K562 (cell line): ENCODE measurements at regions not wholly inside any gene's neighbourhood (a gene's known extent, or its start where the extent isn't known, plus 50 kb on each side); places are given as distances from the start of the nearest gene placed in this dataset.
A peak's percentile ranks its signal among the peaks of the same experiment; 100 is the strongest.

Experiments used
- BRD4 ChIP-seq: fragments of 200-600 bp; sonication (generic); IDR thresholded peaks from 2 replicates; pipeline ENCODE4 v1.6.1; 2017; ENCODE audit warnings: inconsistent platforms
- CREM ChIP-seq: IDR thresholded peaks from 2 replicates; pipeline ENCODE4 v1.6.1; 2014; ENCODE audit warnings: antibody characterized with exemption, low read depth
- ERF ChIP-seq: fragments of 450-650 bp; formaldehyde crosslinking; IDR thresholded peaks from 2 replicates; pipeline ENCODE4 v1.4.0; 2020; ENCODE audit warnings: mild to moderate bottlenecking, mixed read lengths
- MIER1 ChIP-seq: fragments of 450-650 bp; IDR thresholded peaks from 2 replicates; pipeline ENCODE4 v1.6.1; 2016; ENCODE audit warnings: antibody characterized with exemption, mild to moderate bottlenecking, low read depth
- POLR3G ChIP-seq: IDR thresholded peaks from 2 replicates; pipeline ENCODE4 v1.6.1; 2011; ENCODE audit not compliant: insufficient read length, insufficient replicate concordance; ENCODE audit errors: extremely low read depth
- RBM14 ChIP-seq: fragments of 200-400 bp; formaldehyde crosslinking; IDR thresholded peaks from 2 replicates; pipeline ENCODE4 v1.6.1; 2018; ENCODE audit warnings: low read depth, mild to moderate bottlenecking, low read length, moderate library complexity, borderline replicate concordance; ENCODE audit not compliant: insufficient read depth
- RBM22 ChIP-seq: fragments of 200-400 bp; formaldehyde crosslinking; IDR thresholded peaks from 2 replicates; pipeline ENCODE4 v1.6.1; 2018; ENCODE audit warnings: low read length, low read depth; ENCODE audit not compliant: poor library complexity, severe bottlenecking
- SNIP1 ChIP-seq: fragments of 450-650 bp; IDR thresholded peaks from 2 replicates; pipeline ENCODE4 v1.7.1; 2017; ENCODE audit warnings: low read depth, mild to moderate bottlenecking
- SUPT5H ChIP-seq: fragments of 450-650 bp; IDR thresholded peaks from 2 replicates; pipeline ENCODE4 v1.6.1; 2016
- TAF9B ChIP-seq: fragments of 450-650 bp; IDR thresholded peaks from 2 replicates; pipeline ENCODE4 v1.6.1; 2018; ENCODE audit warnings: mild to moderate bottlenecking; ENCODE audit not compliant: partially characterized antibody
- VEZF1 ChIP-seq: fragments of 200-800 bp; sonication (Bioruptor generic); IDR thresholded peaks from 2 replicates; pipeline ENCODE4 v1.6.1; 2017; ENCODE audit warnings: missing genetic modification characterization, missing compliant biosample characterization
- ZBTB33 ChIP-seq: sonication (generic); formaldehyde crosslinking; IDR thresholded peaks from 2 replicates; pipeline ENCODE4 v1.8.1; 2023; ENCODE audit warnings: mild to moderate bottlenecking, missing genetic modification reagents
- ZBTB5 ChIP-seq: fragments of 450-650 bp; IDR thresholded peaks from 2 replicates; pipeline ENCODE4 v1.6.1; 2017; ENCODE audit warnings: antibody characterized with exemption
- ZNF253 ChIP-seq: fragments of 250-450 bp; sonication (Bioruptor Pico); conservative IDR thresholded peaks from 2 replicates; pipeline ENCODE4 v1.6.1; 2021; ENCODE audit warnings: mild to moderate bottlenecking
- ZNF318 ChIP-seq, 2 experiments: fragments of 450-650 bp; IDR thresholded peaks; 2 replicates each; pipeline ENCODE4 v1.6.1; 2016; ENCODE audit warnings: mild to moderate bottlenecking in 2 of 2, borderline replicate concordance in 1 of 2, low read depth in 1 of 2, moderate library complexity in 1 of 2
- ZNF384 ChIP-seq: IDR thresholded peaks from 2 replicates; pipeline ENCODE4 v1.6.1; 2012; ENCODE audit warnings: low read depth, low read length, improper control_type of control experiment

GRCh38 chr11:44377914-44378321, 68.0 kb upstream of the ALX4 start (continued):
- TF ChIP-seq ZNF318 (IDR thresholded peaks at IDR 0.05; ENCODE audit: borderline replicate concordance in 1 of 2, low read depth in 1 of 2), result peak in 1 of 2 experiments; percentile 89; a peak in 2 of 4 replicates
- peak; percentile 35; the same call in 1 of the 2 replicates for TF ChIP-seq CREM
- no peak for TF ChIP-seq SNIP1
- no peak for TF ChIP-seq MIER1
- TF ChIP-seq VEZF1, result no peak
- no peak for TF ChIP-seq SUPT5H
- TF ChIP-seq RBM22, result no peak
- TF ChIP-seq ZNF253 (CRISPR knock-in tag), result no peak
- TF ChIP-seq ZBTB5, result no peak
- TF ChIP-seq ZBTB33 (CRISPR knock-in tag), result no peak
- TF ChIP-seq TAF9B, result peak; percentile 54
- no peak for TF ChIP-seq ZNF384
- TF ChIP-seq BRD4, result no peak
- no peak for TF ChIP-seq ERF (CRISPR knock-in tag)
- TF ChIP-seq RBM14, result no peak
- no peak for TF ChIP-seq POLR3G
